ENCODE measurements at regions not wholly inside any gene's neighbourhood (a gene's known extent, or its start where the extent isn't known, plus 50 kb on each side); places are given as distances from the start of the nearest gene placed in this dataset.
A peak's percentile ranks its signal among the peaks of the same experiment; 100 is the strongest.

DNA sequence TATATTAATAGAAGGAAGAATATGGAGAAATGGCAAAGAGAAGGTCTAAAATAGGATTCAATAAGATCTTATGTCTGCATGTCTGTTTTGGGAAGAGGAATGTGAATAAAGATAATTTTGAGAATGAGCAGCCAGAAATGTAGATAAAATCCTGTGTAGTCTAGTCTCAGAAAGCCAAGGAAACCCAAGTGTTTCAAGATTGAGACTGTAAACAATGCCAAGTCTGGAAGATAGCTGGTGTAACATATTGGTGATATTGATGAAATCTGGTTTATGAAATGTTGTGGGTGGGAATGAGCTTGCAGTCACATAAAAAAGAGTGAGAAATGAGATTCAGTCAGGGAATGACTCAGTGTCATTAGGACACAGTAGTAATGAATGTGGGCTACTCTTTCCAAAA lies 1180.3 kb upstream of the PCDH20 start:
- no peak for DNase-seq (ENCODE audit: low spot score)
- intact Hi-C loops (cut with DNase I): no loop called here

DNA sequence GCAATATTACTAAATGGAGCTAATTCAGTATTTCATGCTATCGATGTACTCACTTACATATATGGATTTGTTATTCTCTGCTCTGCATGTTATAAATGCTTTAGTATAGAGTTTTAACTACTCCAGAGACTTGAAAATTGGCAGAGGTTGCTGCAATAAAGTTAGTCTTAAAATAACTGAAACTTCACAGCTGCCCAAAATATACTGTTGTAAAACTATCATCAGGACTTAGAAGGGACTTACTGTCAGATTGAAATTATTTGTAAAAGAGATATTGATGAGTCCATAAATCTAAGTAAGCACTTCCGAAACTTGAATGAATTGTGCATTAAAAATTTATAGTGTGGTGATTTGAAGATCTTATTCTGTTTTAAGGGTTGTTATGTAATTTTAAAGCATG lies 1178.2 kb upstream of the PCDH20 start:
- no peak for DNase-seq (ENCODE audit: low spot score)
- intact Hi-C loops (cut with DNase I): no loop called here

DNA sequence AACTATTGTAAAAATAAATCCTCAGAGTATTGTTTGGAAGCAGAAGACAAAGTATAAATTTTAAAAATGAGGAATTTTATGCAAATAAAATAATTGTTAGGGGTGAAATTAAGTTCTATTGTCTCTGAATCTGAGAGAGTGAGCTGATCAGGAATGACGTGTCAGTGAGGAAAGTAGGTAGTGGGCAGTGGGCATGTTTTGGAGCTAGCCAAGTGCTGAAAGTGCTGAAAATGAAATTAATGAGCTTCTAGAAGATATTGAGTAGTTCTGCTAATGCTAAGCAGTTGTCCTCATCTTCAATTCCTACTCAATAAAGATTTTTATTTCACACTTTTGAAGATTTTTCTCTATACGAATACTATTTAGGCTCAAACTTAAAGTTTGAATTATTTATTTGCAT lies 1167.8 kb upstream of the PCDH20 start:
- no peak for DNase-seq (ENCODE audit: low spot score)
- intact Hi-C loops (cut with DNase I): no loop called here

DNA sequence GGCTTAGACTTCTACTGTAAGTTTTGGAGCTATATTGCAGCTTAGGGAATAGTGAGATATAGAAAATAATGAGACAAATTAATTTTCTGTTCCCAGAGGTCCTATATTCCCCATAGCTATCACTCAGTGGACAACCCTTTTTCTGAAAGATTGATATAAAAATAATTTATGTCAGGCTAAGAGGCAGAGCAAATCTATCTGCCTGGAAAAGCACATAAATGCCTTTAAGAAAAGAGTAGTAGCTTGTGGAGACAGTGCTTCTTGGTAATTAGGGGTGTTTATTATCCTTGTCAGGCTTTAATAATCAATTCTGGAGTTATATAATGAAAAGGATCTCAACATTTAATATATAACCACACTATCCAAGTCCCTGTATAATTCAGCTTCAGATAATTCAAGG lies 1162.8 kb upstream of the PCDH20 start:
- intact Hi-C loops (cut with DNase I): no loop called here
- no peak for DNase-seq (ENCODE audit: low spot score)

DNA sequence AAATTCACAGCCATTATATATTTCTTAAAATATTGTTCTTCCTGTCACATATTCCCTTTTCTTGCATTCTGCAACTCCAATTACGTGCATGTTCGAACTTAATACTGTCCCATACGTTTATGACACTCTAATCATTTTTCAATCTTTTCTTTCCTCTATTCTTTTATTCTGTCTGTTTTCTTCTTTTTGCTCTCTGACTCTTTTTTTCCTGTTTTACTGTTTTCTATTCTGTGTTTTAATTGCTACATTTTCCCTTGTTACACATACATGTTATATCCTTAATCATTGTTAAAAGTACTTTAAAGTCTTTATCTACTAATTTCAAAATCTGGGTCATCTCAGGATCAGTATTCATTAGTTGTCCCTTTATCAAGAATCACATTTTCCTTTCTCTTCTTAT lies 1149.1 kb upstream of the PCDH20 start:
- intact Hi-C loops (cut with DNase I): no loop called here
- DNase-seq (ENCODE audit: low spot score): no peak

DNA sequence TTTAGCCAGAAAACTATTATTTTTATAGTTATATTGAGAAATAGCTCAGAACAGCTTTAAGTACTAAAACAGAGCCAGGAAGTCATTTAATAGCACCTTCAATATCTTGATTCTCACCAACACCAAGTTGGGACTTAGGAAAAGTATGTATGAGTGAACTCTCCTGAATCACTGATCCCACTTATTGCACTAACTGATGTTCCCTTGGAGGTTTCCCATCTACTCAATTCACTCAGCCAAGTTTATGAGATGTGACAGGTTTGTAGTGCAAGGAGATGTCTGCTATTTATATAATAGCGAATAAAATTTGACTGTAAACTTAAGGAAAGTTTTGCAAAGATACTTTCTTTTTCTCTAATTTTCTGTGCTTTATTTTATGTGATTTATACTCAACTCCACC lies 1147.6 kb upstream of the PCDH20 start:
- intact Hi-C loops (cut with DNase I): no loop called here
- DNase-seq (ENCODE audit: low spot score): no peak

DNA sequence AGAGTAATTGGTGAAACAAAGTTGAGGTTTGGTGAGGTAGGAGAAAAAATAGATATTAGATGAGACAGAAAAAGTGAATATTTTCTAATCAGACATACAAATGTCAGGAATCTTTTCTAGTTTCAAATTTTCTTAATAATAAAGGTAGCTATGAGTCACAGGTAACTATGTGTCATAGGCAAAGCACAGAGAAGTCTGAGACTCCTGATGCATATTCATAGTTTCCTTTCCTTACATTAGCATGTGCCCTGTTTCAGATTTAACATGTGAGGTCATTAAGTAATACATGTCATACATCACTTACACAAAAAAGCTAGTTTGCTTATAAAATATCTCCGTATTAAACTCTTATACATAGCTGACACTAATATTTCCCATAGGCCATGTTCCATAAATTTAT lies 1141.3 kb upstream of the PCDH20 start:
- no peak for DNase-seq (ENCODE audit: low spot score)
- intact Hi-C loops (cut with DNase I): no loop called here

DNA sequence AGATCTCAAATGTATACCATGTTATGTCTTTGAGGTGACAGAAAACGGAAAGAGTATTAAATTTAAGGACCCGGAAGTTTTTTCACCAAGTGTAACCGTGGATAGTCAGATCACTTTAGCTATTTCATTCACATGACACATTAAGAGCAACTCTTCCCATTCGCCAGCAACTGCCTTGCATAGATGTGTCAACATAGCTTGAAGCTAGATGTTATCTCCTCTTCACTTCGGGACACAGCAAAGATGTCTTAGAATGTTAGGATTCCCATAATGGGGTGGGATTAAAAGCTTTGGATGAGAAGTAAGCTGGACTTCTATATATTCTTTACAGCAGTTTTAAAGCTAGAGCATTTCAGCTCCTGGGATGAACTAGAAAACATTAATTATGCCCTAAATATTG lies 1135.9 kb upstream of the PCDH20 start:
- no peak for DNase-seq (ENCODE audit: low spot score)
- intact Hi-C loops (cut with DNase I): no loop called here

DNA sequence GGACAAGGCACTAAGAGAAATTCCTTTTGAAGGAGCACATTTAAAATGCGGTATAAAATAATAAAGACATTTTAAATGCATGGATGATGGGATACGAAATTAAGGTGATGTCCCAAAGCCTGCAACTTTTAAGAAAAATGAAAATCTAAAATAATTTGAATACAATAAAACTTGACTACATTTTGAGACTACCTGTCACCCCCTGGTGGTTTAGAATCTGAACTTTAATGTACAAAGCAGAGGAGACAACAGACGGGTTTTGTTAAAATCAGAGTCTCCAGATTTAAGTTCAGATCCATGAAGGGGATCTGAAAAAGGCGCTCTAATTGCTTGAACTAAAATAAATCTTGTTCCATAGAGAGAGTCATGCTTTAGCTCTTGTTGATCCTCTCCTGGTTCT lies 1129.3 kb upstream of the PCDH20 start:
- DNase-seq (ENCODE audit: low spot score): no peak
- intact Hi-C loops (cut with DNase I): no loop called here

DNA sequence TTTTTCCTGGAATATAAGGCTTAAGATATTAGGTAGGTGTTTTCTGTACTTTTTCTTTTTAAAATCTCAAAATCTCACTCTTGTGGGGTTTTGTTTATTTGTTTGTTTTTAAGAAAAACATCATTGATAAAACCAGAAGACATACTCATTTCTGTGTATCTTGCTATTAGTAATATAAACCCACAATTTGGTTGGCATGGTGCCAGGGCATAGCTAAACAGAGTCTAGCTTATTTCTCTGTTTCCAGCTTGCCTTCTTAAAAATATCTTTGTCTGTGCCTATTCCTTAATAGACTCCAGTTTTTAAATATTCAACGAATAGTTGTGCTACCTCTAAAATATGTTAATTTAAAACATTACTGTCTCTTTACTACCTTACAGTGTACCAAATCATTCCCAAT lies 1121.9 kb upstream of the PCDH20 start:
- intact Hi-C loops (cut with DNase I): no loop called here
- DNase-seq (ENCODE audit: low spot score): no peak

DNA sequence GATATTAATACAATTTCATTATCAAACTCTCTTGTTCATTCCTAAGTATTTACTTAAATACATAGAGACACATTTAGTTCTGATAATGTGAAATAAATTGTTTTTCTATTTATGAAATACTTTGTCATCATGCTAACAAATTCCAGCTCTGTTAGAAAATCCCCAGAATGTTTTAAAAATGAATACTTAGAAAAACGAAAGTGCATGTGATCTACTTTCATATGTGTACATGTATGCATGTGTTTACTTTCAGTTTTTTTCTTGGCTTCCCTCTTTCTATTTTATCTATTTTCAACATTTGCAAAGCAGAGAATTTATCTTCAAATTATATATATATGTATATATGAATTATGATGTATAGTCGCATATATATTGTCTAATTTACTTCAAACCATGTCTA lies 1110.0 kb upstream of the PCDH20 start:
- intact Hi-C loops (cut with DNase I): no loop called here
- no peak for DNase-seq (ENCODE audit: low spot score)

DNA sequence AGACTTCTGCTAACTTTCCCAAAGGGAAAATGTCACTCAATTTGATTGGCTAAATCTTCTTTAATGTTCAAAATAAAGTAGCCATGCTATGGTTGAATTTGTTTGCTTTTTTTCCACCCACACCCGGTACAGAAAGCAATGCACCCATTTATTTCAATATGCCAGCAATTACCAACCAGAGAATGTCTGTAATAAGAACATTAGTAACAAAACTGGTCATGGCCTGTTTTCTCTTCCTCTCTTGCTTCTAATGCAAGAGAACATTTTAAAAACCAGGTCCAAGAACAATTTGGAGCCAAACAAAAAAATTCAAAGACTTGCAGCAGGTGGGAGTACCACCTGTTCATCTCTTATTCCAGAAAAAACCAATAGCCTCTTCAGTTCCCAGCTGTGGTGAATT lies 1108.8 kb upstream of the PCDH20 start:
- no peak for DNase-seq (ENCODE audit: low spot score)
- intact Hi-C loops (cut with DNase I): no loop called here

DNA sequence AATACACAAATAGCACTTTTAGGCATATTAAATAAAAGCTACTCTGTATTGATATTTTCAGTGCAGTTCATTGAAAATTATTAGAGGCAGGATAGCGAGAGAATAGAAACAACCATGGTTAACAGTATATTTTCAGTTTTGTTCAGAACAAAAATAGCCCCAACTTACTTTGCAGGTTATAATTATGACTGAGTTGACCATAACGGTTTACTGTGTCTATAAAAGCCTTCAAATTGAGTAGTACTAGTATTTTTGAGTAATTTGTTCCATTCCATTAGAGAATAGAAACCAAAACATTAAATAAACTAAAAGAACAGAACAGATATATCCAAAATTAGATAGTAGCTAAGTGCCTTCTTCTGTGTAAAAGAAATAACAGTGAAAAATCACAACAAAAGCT lies 1108.4 kb upstream of the PCDH20 start:
- intact Hi-C loops (cut with DNase I): no loop called here
- no peak for DNase-seq (ENCODE audit: low spot score)

DNA sequence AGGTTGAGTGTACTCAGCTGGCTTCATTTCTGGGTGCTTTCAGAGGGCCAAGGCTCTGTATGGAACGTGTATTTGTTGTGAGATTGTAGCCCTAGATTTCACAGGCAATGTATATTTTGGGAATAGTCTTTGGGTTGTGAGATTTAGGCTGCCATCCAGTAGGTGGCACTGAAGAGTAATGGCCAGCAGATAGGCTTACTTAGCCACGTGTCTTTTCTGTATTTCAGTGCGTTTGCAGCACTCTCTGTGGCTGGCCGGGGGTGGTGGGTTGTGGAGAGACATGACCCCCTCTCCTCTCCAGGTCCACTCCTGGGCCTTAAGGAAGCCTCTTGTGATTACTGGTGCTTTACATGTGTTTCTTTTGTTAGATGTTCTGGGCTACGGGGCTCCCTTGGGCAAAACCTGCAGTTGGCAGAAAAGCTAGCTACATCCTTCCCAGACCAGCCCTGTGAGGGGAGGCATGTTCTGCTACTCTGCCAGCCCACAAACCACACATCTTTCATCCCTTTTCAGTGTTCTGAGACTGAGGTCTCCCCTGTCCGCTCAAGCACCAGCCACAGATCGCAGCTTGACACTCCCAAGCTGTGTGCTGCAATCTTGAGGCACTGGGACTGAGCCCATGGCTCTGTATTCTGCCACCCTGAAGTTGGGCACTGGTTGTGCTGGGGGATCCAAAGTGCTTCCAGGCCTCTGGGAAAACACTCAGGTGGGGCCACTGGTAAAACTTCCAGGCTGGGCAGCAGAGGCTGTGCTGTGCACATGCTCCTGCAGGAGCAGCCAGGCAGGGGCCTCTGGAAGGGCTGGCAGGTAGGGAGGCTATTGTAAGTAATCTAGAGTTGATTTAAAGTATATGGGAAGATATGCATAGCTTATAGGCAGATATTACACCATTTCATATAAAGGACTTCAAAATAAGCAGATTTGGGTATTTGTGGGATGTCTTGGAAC lies 1096.8 kb upstream of the PCDH20 start:
- intact Hi-C loops (cut with DNase I): no loop called here
- DNase-seq (ENCODE audit: low spot score): no peak

DNA sequence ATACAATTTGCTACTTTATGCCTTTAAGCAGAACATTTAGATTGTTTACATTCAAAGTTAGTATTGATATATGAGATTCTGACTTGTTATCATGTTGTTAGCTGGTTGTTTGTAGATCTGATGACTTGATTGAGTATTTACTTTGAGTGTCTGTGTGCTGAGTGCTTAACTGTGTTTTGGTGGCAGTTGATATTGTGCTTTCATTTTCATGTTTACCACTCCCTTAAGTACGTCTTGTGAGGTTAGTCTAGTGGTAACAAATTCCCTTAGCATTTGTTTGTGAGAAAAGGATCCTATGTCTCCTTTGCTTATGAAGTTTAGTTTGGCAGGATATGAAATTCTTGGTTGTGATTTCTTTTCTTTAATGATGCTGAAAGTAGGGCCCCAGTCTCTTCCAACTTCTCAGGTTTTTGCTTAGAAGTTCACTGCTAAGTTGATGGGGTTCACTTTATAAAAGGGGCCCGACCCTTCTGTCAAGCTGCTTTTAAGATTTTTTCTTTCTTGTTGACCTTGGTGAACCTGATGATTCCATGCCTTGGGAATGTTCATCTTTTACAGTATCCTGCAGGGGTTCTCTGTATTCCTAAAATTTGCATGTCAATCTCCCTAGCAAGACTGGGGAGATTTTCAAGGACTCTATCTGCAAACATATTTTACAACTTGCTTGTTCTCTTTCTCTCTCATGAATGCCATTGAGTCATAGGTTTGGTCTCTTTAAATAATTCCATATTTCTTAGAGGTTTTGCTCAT lies 1095.4 kb upstream of the PCDH20 start:
- DNase-seq (ENCODE audit: low spot score): no peak
- intact Hi-C loops (cut with DNase I): no loop called here

DNA sequence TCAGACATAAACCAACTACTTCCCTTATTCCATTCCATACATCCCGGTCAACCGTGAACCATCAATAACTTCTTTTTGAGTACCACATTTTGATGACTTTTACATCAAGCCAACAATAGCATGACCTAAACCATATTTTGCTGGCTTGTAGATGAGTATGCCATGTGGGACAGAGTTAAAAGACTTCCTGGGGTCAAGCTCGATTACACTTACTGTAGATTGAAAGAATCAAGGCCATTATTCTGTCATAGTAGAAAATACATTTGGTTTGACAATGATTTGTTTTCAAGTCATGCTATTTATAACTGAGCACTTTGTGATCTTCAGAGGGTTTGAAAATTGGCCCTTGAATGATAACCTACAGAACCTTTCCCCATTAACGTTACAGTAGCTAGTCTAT lies 1086.9 kb upstream of the PCDH20 start:
- DNase-seq (ENCODE audit: low spot score): no peak
- intact Hi-C loops (cut with DNase I): no loop called here

DNA sequence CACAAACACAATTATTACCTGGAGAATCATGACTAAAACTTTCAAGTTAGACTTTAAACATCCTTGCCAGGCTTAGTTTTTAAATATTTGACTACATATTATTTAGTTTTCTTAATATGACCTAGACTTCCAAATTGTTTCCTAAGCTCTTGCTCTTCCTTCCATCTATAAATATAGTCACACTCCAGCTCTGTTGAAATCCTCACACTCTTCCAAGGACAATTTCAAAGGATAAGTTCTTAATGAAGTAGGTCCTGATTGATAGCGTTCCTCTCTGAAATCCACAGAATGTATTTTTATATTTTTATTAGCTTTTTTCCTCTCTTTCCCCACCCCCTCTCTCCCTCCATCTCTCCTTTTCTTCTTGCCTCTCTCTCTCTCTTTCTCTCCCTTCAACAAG lies 1074.1 kb upstream of the PCDH20 start:
- no peak for DNase-seq (ENCODE audit: low spot score)
- intact Hi-C loops (cut with DNase I): no loop called here

DNA sequence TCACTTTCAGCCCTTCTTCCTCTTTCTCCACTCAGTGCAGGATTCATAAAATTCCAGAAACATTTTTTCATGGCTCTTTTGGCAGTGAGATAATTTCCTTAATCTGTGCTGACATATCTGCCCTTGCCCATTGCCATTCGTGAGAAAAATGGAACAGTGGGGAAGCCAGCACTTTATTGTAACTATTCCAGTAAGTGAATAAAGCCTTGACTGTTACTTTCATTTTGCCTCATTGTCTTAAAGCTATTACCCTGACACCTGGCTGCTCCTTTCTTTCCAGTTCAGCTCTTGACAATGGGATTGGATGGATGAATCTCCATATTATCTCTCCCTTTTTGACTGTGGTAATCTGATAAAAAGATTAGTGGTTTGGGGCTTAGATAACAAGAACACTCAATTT lies 1068.1 kb upstream of the PCDH20 start:
- no peak for DNase-seq (ENCODE audit: low spot score)
- intact Hi-C loops (cut with DNase I): no loop called here

DNA sequence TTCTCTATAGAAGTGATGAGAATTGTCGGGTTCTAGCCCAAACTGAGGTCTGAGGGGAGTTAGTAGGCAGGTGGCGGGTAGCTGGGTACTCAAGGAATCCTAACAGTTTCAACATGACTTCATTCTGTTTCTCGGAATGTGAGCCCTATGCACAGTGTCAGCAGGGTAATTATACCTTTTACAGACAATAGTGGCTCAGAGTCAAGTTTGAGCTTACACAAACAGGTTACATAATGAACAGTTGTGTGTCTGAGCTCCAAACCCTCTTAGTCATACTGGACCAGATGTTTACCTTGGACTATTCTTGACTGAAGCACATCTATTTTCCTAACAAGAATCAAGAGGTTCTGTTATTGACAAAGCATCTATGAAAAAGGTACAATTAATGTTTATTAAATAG lies 1066.7 kb upstream of the PCDH20 start:
- no peak for DNase-seq (ENCODE audit: low spot score)
- intact Hi-C loops (cut with DNase I): no loop called here

DNA sequence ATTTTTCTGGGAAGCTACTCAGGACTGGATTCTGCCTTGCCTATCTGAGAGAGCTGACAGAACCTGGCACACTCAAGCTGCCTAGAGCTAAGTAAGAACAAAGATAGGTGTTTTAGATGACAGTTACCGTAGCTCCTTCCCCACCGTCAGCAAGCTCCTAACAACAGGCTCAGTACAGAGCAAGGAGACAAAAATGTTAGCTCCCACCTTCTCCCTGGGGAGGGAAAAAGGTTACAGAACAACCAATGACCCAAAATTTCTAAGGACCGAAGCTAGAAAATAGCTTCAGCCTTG lies 1058.2 kb upstream of the PCDH20 start:
- DNase-seq (ENCODE audit: low spot score): no peak
- intact Hi-C loops (cut with DNase I): no loop called here

DNA sequence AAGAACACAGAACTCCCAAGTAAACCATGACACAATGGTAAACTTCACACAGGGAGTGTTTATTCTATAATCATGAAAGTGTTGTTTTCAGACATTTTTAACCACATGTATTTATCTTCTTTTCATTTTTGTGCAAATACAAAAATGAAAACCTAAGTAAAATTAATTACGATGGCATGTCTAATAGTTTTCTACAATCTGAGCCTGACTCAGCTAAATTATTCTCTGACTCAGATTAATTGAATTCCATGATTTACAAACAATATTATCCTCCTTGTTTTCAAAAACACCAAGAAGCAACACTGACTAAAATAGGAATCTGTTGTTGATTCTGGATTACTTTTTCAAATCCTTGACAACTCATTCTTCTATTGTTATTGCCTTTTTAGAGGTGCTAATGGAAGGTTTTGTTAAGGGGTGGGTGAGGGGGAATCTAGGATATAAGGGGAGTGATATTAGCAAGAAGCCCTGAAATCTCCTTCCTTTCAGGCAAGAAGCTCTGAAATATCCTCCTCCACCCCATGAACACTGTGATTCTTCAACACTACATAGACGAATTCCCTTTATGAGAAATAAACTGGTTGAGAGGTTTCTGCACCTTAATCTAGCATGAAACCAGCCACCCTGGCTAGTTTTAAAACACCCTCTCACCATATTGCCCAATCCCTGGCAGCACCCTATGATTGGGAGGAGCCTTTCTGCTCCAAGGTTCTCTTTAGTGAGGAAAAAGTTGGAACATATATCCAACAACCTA lies 1057.7 kb upstream of the PCDH20 start:
- DNase-seq (ENCODE audit: low spot score): peak; percentile 41
- intact Hi-C loops (cut with DNase I): no loop called here

Measured in cardiac septum (tissue), 1 donor.